Ovary (tissue), 7 donors: ENCODE measurements at regions not wholly inside any gene's neighbourhood (a gene's known extent, or its start where the extent isn't known, plus 50 kb on each side); places are given as distances from the start of the nearest gene placed in this dataset.
"Not testable (repeated sequence)": the region's sequence is repeated elsewhere in the genome, so short reads cannot be mapped to it uniquely, and the experiment has no call there.

Experiments
- DNase-seq, 5 donors: peaks; one replicate each; pipeline ENCODE4 v3.0.0-alpha.2; 2019 to 2020
- H3K27ac ChIP-seq, 2 donors: fragments of 200-600 bp; one replicate each; pipeline versions ENCODE4 v1.5.1 to v1.8.0; 2019 to 2022
- H3K27me3 ChIP-seq: fragments of 200-600 bp; one replicate; pipeline ENCODE4 v1.8.0; 2022
- H3K36me3 ChIP-seq: fragments of 200-600 bp; sonication (generic); one replicate; pipeline ENCODE4 v1.5.1; 2019
- H3K4me1 ChIP-seq: one replicate; pipeline ENCODE4 v1.8.1; 2013; ENCODE audit warnings: mild to moderate bottlenecking, moderate library complexity; ENCODE audit not compliant: insufficient read depth
- H3K4me3 ChIP-seq: fragments of 200-600 bp; sonication (generic); one replicate; pipeline ENCODE4 v1.5.1; 2017
- H3K9me3 ChIP-seq, 2 donors: fragments of 200-600 bp in 1 of 2; sonication (generic) in 1 of 2; one replicate each; pipeline versions ENCODE4 v1.5.1 to v1.8.1; 2013 to 2019; ENCODE audit warnings: mild to moderate bottlenecking in 1 of 2, moderate library complexity in 1 of 2
- EP300 ChIP-seq: sonication (generic); formaldehyde crosslinking; IDR thresholded peaks from one replicate; pipeline ENCODE4 v1.6.1; 2017; ENCODE audit warnings: antibody characterized with exemption
- POLR2A ChIP-seq: fragments of 450-650 bp; IDR thresholded peaks from one replicate; pipeline ENCODE4 v1.6.1; 2017; ENCODE audit warnings: antibody characterized with exemption, mild to moderate bottlenecking, moderate library complexity
- WGBS, 3 donors: extraction: QIAGEN DNeasy Blood & Tissue Kit in 1 of 3; methylation state at CpG; one replicate each; pipeline versions ENCODE4 v1.1.5 to v1.1.7; 2013 to 2017; 5-methylcytosine and 5-hydroxymethylcytosine counted together
- intact Hi-C, 4 donors: fragments of 100-400 bp; cut with DNase I; formaldehyde crosslinking; loops; one replicate each; pipeline versions ENCODE4 v1.11.0 to v1.15.1; 2022 to 2023
- TF ChIP-seq, protein P1 (sequence below), 3 donors: fragments of 450-650 bp in 2 of 3; fragments of 200-600 bp in 1 of 3; IDR thresholded peaks; one replicate each; pipeline versions ENCODE4 v1.5.1 to v1.8.0; 2016 to 2022; ENCODE audit warnings: antibody characterized with exemption in 3 of 3, mild to moderate bottlenecking in 1 of 3
- donor health status: DM: no; HTN: no; CAD: no; lungs with moderate emphysema.
- donor health status: DM: no; HTN: no; CAD: no.
- donor health status: Bipolar disorder and iron deficiency.
- donor health status: DM: no; HTN: no; CAD: no.
- donor health status: DM: yes; HTN: yes; CAD: no.

DNA sequence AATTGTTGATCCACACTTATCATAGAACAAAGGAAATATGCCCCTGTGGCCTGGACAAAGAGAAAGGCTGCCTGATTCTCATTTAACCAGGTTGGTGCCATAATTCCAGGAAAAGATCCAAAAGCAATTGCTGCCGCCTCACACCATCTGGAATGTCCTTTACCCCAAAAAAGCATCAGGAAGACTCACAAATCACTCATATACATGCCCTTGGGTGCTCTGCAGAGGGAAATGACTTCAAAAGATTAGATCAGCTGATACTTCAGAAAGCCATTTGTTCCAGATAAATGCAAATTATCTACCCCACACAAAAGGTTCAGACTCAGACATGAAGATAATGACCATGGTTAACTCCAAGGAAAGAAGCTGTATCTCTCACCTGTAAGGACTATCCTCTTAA, 285.8 kb downstream of the C1D start:
- H3K9me3 ChIP-seq: no peaks in the 10 kb centered on the region
- no peaks in the 10 kb centered on the region for H3K4me1 ChIP-seq
- no peaks in the 10 kb centered on the region for H3K27me3 ChIP-seq
- DNase-seq: no peak
- 88 to 93% (median 89%) methylated on average over 1 of the region's 1 CpG for WGBS, 3 donors
- no peak overlapping the region for H3K27ac ChIP-seq
- intact Hi-C loops: loop anchor here in 1 of 4 donors (10.0 kb wide), 1 partner anchor 1112 kb away; no protein-coding TSS in a partner anchor
- H3K36me3 ChIP-seq: no peaks in the 10 kb centered on the region
- TF ChIP-seq, protein P1, sequence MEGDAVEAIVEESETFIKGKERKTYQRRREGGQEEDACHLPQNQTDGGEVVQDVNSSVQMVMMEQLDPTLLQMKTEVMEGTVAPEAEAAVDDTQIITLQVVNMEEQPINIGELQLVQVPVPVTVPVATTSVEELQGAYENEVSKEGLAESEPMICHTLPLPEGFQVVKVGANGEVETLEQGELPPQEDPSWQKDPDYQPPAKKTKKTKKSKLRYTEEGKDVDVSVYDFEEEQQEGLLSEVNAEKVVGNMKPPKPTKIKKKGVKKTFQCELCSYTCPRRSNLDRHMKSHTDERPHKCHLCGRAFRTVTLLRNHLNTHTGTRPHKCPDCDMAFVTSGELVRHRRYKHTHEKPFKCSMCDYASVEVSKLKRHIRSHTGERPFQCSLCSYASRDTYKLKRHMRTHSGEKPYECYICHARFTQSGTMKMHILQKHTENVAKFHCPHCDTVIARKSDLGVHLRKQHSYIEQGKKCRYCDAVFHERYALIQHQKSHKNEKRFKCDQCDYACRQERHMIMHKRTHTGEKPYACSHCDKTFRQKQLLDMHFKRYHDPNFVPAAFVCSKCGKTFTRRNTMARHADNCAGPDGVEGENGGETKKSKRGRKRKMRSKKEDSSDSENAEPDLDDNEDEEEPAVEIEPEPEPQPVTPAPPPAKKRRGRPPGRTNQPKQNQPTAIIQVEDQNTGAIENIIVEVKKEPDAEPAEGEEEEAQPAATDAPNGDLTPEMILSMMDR (IDR thresholded peaks at IDR 0.05): no peak
- no peak for TF ChIP-seq POLR2A
- TF ChIP-seq EP300: no peak
- H3K4me3 ChIP-seq: no peak overlapping the region

DNA sequence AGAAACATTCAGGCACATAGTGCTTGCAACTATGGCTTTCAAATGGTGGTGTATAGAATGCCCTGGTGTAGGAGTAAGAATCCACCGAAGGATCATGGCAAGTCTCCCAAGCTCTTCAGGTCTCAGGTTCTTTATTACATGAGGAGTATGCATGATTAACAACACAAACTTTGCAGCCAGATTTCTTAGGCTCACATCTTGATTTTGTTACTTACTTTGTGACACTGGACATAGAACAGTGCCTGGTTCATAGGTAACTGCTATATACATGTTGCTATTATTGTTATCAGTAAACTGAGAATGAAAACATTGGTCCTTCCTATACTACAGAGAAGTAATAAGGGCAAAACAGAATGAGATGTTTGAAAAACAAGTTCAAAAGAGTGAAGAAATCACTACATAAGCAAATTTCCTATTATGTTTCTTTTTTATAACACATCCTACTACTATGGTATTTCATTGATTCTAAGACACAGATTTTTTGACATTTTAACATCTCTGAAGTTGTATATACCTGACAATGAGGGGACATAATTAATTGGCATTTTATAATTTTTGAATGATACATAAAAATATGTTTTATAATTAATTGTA, 284.9 kb downstream of the C1D start:
- H3K4me1 ChIP-seq: no peaks in the 10 kb centered on the region
- DNase-seq: no peak
- WGBS, 3 donors: 62 to 66% (median 63%) methylated on average over 1 of the region's 1 CpG

DNA sequence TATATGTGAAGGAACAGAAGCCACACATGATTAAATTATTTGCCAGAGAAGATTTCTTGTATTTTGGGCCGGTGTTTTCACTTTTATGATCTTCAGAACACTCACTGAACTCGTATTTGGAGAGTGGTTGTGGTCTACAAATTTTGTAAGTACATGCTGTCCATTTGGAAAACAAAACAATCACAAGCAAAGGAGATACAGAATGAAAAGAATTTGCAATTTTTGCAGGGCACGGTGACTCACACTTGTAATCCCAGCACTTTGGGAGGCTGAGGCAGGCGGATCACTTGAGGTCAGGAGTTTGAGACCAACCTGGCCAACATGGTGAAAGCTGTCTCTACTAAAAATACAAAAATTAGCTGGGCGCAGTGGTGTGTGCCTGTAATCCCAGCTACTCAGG, 282.0 kb downstream of the C1D start:
- not testable (repeated sequence) for DNase-seq, H3K9me3 ChIP-seq, H3K27me3 ChIP-seq, H3K4me3 ChIP-seq, H3K4me1 ChIP-seq, H3K36me3 ChIP-seq, H3K27ac ChIP-seq
- 20 to 27% (median 21%) methylated on average over 5 of the region's 5 CpGs for WGBS, 3 donors
- intact Hi-C loops: loop anchor here in 1 of 4 donors (5.0 kb wide), 1 partner anchor 1149 kb away; no protein-coding TSS in a partner anchor

More for the DNA sequence above, 284.9 kb downstream of the C1D start:
- no peak overlapping the region for H3K27ac ChIP-seq
- H3K9me3 ChIP-seq: no peaks in the 10 kb centered on the region
- H3K27me3 ChIP-seq: no peaks in the 10 kb centered on the region
- TF ChIP-seq, protein P1 (IDR thresholded peaks at IDR 0.05): no peak
- intact Hi-C loops: loop anchor here in 1 of 4 donors (10.0 kb wide), 1 partner anchor 1113 kb away; no protein-coding TSS in a partner anchor
- H3K4me3 ChIP-seq: no peak overlapping the region
- H3K36me3 ChIP-seq: no peaks in the 10 kb centered on the region

DNA sequence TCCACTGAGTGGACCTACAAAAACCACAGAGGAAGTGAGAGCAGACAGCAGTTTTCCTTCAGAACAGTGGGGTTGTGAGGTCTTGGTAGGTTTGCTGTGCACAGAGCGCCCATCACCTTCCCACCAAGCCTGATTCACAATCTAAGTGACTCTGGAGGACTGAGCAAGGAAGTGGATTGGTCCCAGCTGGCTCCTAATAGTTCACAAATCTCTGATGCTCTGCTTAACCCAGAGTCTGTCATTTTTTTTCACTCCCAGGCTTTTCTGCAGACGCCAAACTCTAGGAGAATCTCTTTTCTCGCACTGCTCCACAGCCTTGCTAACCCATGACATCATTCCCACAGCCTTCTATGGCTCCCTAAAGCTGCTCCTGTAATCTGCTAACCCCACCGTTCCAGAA, 280.4 kb downstream of the C1D start:
- Histone ChIP-seq H3K27me3 (no peaks in the 10 kb centered on the region), H3K36me3 (no peaks in the 10 kb centered on the region), H3K9me3 (no peaks in the 10 kb centered on the region), H3K4me3 (no peak overlapping the region), H3K27ac (no peak overlapping the region), H3K4me1 (no peaks in the 10 kb centered on the region)
- 17 to 35% (median 32%) methylated on average over 4 of the region's 4 CpGs for WGBS, 3 donors
- intact Hi-C loops: loop anchor here in 1 of 4 donors (5.0 kb wide), 1 partner anchor 1150 kb away; no protein-coding TSS in a partner anchor
- TF ChIP-seq, protein P1 (IDR thresholded peaks at IDR 0.05): no peak
- TF ChIP-seq EP300 (no peak), POLR2A (no peak)
- peak in 1 of 5 donors; percentile 9 for DNase-seq

DNA sequence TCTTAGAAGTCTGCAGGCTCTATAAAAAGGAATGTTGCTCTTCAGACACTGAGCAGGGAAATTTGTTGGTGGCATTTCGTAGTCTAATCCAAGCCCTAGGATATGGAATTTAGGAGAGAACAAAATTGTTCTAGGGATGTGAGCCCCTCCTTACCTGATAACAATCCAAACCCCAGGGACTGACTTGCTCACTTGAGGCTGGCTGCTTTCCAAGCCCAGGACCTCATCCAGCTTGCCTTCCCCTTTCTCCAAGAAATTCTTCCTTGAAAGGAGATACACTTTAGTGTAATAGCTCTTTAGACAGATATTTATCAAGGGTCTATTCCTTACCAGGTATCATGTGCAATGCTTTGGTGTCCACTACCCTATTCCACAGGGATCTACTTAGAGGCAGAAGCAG, 279.8 kb downstream of the C1D start:
- Histone ChIP-seq H3K4me1 (no peaks in the 10 kb centered on the region), H3K27ac (no peak overlapping the region), H3K27me3 (no peaks in the 10 kb centered on the region), H3K9me3 (no peaks in the 10 kb centered on the region), H3K36me3 (no peaks in the 10 kb centered on the region), H3K4me3 (no peak overlapping the region)
- DNase-seq: peak in 1 of 5 donors; percentile 51
- no peak for TF ChIP-seq POLR2A
- intact Hi-C loops: loop anchor here in 1 of 4 donors (5.0 kb wide), 1 partner anchor 1151 kb away; no protein-coding TSS in a partner anchor
- WGBS, 3 donors: 62 to 76% (median 70%) methylated on average over 1 of the region's 1 CpG
